BJ (cell line): ENCODE measurements at regions not wholly inside any gene's neighbourhood (a gene's known extent, or its start where the extent isn't known, plus 50 kb on each side); places are given as distances from the start of the nearest gene placed in this dataset.
"Not testable (repeated sequence)": the region's sequence is repeated elsewhere in the genome, so short reads cannot be mapped to it uniquely, and the experiment has no call there.

Experiments used
- CTCF ChIA-PET: fragments of 350-600 bp; formaldehyde crosslinking; extraction: SDS; loops from one replicate; lab custom pipeline; 2021; ENCODE audit warnings: antibody characterized with exemption, inconsistent platforms; lab: Yijun Ruan, JAX
- POLR2A ChIA-PET: fragments of 300-600 bp; sonication (Branson Sonifier 250); formaldehyde crosslinking; extraction: SDS; loops from one replicate; lab custom pipeline; 2021; ENCODE audit warnings: antibody characterized with exemption; lab: Charles Lee
- DNase-seq: peaks from one replicate; pipeline ENCODE4 v3.0.0-alpha.2; 2011; ENCODE audit warnings: low read depth
- H3K27me3 ChIP-seq: 2 replicates; pipeline ENCODE4 v1.6.0; 2011; ENCODE audit warnings: low read length; ENCODE audit not compliant: control insufficient read depth, insufficient read depth
- H3K36me3 ChIP-seq: 2 replicates; pipeline ENCODE4 v1.5.1; 2011; ENCODE audit warnings: low read length; ENCODE audit not compliant: control insufficient read depth, insufficient read depth
- H3K4me3 ChIP-seq: 2 replicates; pipeline ENCODE4 v1.5.1; 2011; ENCODE audit warnings: low read depth, mild to moderate bottlenecking, control low read depth, low read length
- TF ChIP-seq, protein P1 (sequence below): IDR thresholded peaks from 2 replicates; pipeline ENCODE4 v1.5.1; 2011; ENCODE audit warnings: low read depth, mild to moderate bottlenecking, control low read depth, inconsistent platforms, low read length, moderate library complexity; ENCODE audit not compliant: insufficient read depth

DNA sequence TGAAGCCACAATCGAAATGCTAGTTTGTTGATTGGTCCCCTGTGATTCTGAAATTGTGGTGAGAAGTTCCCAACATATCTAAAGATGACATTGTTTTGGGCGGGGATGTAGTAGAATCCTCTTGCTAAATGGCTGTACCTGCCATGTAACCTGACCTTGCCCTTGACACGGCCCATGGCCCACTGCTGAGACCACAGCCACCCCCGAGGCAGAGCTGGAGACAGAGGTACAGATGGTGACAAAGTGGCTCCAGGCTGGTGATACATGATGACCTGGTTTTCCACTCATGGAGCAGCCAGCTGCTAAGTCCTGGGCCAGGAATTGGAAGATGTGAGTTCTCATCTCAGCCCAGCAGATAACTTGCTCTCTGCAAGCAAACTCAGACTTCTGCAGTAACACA, 226.5 kb downstream of the FOXD2 start:
- Histone ChIP-seq H3K36me3 (no peaks in the 10 kb centered on the region), H3K27me3 (no peaks in the 10 kb centered on the region), H3K4me3 (no peak overlapping the region)
- ChIA-PET CTCF (interaction anchor here (0.6 kb wide), 1 partner anchor 64 kb away, joined by 3 read pairs; no protein-coding TSS in a partner anchor), POLR2A (no interaction called here)
- DNase-seq: no peak
- TF ChIP-seq, protein P1, sequence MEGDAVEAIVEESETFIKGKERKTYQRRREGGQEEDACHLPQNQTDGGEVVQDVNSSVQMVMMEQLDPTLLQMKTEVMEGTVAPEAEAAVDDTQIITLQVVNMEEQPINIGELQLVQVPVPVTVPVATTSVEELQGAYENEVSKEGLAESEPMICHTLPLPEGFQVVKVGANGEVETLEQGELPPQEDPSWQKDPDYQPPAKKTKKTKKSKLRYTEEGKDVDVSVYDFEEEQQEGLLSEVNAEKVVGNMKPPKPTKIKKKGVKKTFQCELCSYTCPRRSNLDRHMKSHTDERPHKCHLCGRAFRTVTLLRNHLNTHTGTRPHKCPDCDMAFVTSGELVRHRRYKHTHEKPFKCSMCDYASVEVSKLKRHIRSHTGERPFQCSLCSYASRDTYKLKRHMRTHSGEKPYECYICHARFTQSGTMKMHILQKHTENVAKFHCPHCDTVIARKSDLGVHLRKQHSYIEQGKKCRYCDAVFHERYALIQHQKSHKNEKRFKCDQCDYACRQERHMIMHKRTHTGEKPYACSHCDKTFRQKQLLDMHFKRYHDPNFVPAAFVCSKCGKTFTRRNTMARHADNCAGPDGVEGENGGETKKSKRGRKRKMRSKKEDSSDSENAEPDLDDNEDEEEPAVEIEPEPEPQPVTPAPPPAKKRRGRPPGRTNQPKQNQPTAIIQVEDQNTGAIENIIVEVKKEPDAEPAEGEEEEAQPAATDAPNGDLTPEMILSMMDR: no peak

DNA sequence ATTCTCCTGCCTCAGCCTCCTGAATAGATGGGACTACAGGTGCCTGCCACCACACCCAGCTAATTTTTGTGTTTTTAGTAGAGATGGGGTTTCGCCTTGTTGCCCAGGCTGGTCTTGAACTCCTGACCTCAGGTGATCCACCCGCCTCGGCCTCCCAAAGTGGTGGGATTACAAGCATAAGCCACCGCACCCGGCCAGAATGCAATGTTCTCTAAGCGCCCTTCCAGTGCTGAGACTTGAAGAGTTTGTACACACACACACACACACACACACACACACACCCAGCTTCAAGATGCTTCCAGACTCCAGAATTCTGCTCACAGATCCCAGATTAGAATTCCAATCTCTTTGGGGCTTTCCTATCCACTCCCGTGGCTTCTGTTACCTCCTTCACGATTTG, 227.1 kb downstream of the FOXD2 start:
- CTCF ChIA-PET: interaction anchor here (0.6 kb wide), 1 partner anchor 64 kb away, joined by 3 read pairs; no protein-coding TSS in a partner anchor

DNA sequence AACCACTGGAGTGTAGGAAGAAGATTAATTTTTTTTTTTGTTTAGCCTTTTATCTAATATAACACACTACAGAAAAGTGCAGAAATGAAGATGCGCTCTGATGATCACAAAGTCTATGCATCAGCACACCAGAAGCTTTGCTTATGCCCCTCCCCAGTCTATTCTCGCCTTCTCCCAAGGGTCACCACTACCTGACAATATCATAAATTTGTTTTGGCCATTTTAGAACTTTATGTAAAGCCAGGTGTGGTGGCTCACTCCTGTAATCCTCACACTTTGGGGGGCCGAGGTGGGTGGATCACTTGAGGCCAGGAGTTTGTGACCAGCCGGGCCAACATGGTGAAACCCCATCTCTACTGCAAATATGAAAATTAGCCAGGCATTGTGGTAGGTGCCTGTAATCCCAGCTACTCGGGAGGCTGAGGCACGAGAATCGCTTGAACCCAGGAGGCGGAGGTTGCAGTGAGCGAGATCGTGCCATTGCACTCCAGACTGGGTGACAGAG, 231.3 kb downstream of the FOXD2 start:
- POLR2A ChIA-PET: no interaction called here
- Histone ChIP-seq H3K36me3 (no peaks in the 10 kb centered on the region), H3K27me3 (no peaks in the 10 kb centered on the region), H3K4me3 (no peak overlapping the region)
- DNase-seq: no peak
- CTCF ChIA-PET: interaction anchor here (0.6 kb wide), 1 partner anchor 57 kb away, joined by 3 read pairs; no protein-coding TSS in a partner anchor
- TF ChIP-seq, protein P1: no peak

More for the DNA sequence above, 227.1 kb downstream of the FOXD2 start:
- DNase-seq, H3K27me3 ChIP-seq, H3K4me3 ChIP-seq, POLR2A ChIA-PET, H3K36me3 ChIP-seq: not testable (repeated sequence)

DNA sequence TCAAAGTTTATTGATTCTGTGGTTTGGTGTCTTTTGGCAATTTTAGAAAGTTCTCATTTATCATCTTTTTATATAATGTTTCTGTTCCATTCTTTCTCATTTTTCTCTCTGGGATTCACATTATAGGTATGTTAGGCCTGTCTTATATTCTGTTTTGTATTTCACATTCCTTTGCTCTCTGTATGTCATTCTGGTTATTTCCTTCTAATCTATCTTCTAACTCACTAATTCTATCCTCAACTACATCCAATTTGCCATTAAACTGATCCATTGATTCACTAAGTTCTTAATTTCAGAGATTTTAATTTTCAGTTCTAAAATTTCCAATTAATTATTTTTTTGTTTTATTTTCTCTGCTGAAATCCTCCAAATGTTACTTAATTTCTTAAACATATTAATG, 234.8 kb downstream of the FOXD2 start:
- no peak for DNase-seq
- POLR2A ChIA-PET: no interaction called here
- Histone ChIP-seq H3K4me3 (no peak overlapping the region), H3K27me3 (no peaks in the 10 kb centered on the region), H3K36me3 (no peaks in the 10 kb centered on the region)
- TF ChIP-seq, protein P1: no peak
- CTCF ChIA-PET: no interaction called here

DNA sequence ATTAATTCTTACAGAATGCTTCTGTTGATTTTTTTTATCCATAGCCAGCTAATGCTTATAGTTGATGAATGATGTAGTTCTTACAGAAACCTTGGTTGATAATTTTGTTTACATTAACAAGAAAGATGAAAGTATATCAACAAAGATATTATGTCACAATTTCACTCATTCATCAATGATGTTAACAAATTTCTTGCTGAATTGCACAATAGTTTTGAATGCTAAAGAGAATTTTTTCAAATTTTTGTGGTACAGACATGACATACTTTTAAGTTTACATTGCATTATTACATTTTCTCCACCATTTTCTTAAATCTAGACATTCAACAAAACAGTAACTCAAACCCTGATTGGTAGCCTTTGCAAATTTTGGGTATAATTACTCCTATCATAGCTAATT, 236.3 kb downstream of the FOXD2 start:
- H3K36me3 ChIP-seq: no peaks in the 10 kb centered on the region
- POLR2A ChIA-PET: no interaction called here

More for the DNA sequence above, 236.3 kb downstream of the FOXD2 start:
- no peak overlapping the region for H3K4me3 ChIP-seq
- CTCF ChIA-PET: no interaction called here
- no peak for DNase-seq
- no peaks in the 10 kb centered on the region for H3K27me3 ChIP-seq
- TF ChIP-seq, protein P1: no peak
